Mammary epithelial cell (primary cell): ENCODE measurements at regions not wholly inside any gene's neighbourhood (a gene's known extent, or its start where the extent isn't known, plus 50 kb on each side); places are given as distances from the start of the nearest gene placed in this dataset.
"Not testable (repeated sequence)": the region's sequence is repeated elsewhere in the genome, so short reads cannot be mapped to it uniquely, and the experiment has no call there.

Source experiments
- CTCF ChIP-seq, 2 donors: IDR thresholded peaks in 1 of 2; conservative IDR thresholded peaks in 1 of 2; 2 replicates each; pipeline ENCODE4 v1.5.1; 2011 to 2012; ENCODE audit warnings: inconsistent platforms in 2 of 2, low read length in 2 of 2, mild to moderate bottlenecking in 2 of 2, control low read depth in 1 of 2, low read depth in 1 of 2; ENCODE audit not compliant: insufficient read depth in 1 of 2; ENCODE audit errors: extremely low read depth in 1 of 2
- EZH2 ChIP-seq: IDR thresholded peaks from 2 replicates; pipeline ENCODE4 v1.6.1; 2012; ENCODE audit warnings: low read length, inconsistent platforms, borderline replicate concordance

- not testable (repeated sequence) for TF ChIP-seq EZH2; CTCF (conservative IDR thresholded peaks at IDR 0.05 in 1 of 2, IDR thresholded peaks at IDR 0.05 in 1 of 2; ENCODE audit: extremely low read depth in 1 of 2, insufficient read depth in 1 of 2, low read depth in 1 of 2, low read length in 2 of 2)
Observed at GRCh38 chr15:20283651-20284050, 257.9 kb downstream of the GOLGA6L6 start.
